GM08714 (cell line): ENCODE measurements at regions not wholly inside any gene's neighbourhood (a gene's known extent, or its start where the extent isn't known, plus 50 kb on each side); places are given as distances from the start of the nearest gene placed in this dataset.
A peak's percentile ranks its signal among the peaks of the same experiment; 100 is the strongest.

Source experiments
- H3K4me3 ChIP-seq: fragments of 200-500 bp; sonication (Bioruptor generic); 2 replicates; pipeline ENCODE4 v1.5.1; 2014; ENCODE audit warnings: mild to moderate bottlenecking, low read length, inconsistent platforms
- ZNF274 ChIP-seq: IDR thresholded peaks from 2 replicates; pipeline ENCODE4 v1.6.1; 2012; ENCODE audit warnings: mild to moderate bottlenecking, low read depth, low read length

GRCh38 chr22:49068861-49069500, 758.7 kb downstream of the BRD1 start:
- no peak for TF ChIP-seq ZNF274
- no peak overlapping the region for H3K4me3 ChIP-seq

- no peak for TF ChIP-seq ZNF274
- no peak overlapping the region for H3K4me3 ChIP-seq
Measured at GRCh38 chr22:49067504-49067903, 760.2 kb downstream of the BRD1 start.

- no peak overlapping the region for H3K4me3 ChIP-seq
- no peak for TF ChIP-seq ZNF274
Measured at GRCh38 chr22:49066619-49067018, 761.1 kb downstream of the BRD1 start.

GRCh38 chr22:49064836-49065235, 762.8 kb downstream of the BRD1 start:
- no peak for TF ChIP-seq ZNF274
- no peak overlapping the region for H3K4me3 ChIP-seq

GRCh38 chr22:49063545-49063890, 764.2 kb downstream of the BRD1 start:
- no peak overlapping the region for H3K4me3 ChIP-seq
- TF ChIP-seq ZNF274, result no peak

GRCh38 chr22:49062802-49063544, 764.7 kb downstream of the BRD1 start:
- H3K4me3 ChIP-seq, result no peak overlapping the region
- no peak for TF ChIP-seq ZNF274

GRCh38 chr22:49062155-49062801, 765.4 kb downstream of the BRD1 start:
- no peak for TF ChIP-seq ZNF274
- no peak overlapping the region for H3K4me3 ChIP-seq

- H3K4me3 ChIP-seq, result no peak overlapping the region
- no peak for TF ChIP-seq ZNF274
Measured at GRCh38 chr22:49057910-49058309, 769.8 kb downstream of the BRD1 start.

GRCh38 chr22:49056301-49056700, 771.4 kb downstream of the BRD1 start:
- H3K4me3 ChIP-seq, result no peak overlapping the region
- no peak for TF ChIP-seq ZNF274

GRCh38 chr22:49055406-49055805, 772.3 kb downstream of the BRD1 start:
- no peak overlapping the region for H3K4me3 ChIP-seq
- no peak for TF ChIP-seq ZNF274

GRCh38 chr22:49053578-49053977, 774.1 kb downstream of the BRD1 start:
- no peak overlapping the region for H3K4me3 ChIP-seq
- no peak for TF ChIP-seq ZNF274

GRCh38 chr22:49052560-49052959, 775.1 kb downstream of the BRD1 start:
- no peak for TF ChIP-seq ZNF274
- H3K4me3 ChIP-seq, result no peak overlapping the region

GRCh38 chr22:49052023-49052538, 775.6 kb downstream of the BRD1 start:
- no peak for TF ChIP-seq ZNF274
- H3K4me3 ChIP-seq, result peak overlapping the region; percentile 7; the same call in 1 of the 2 replicates

GRCh38 chr22:49051491-49052022, 776.1 kb downstream of the BRD1 start:
- peak overlapping the region; percentile 7; the same call in 1 of the 2 replicates for H3K4me3 ChIP-seq
- no peak for TF ChIP-seq ZNF274
